Peyer's patch (tissue), 4 donors: ENCODE measurements at regions not wholly inside any gene's neighbourhood (a gene's known extent, or its start where the extent isn't known, plus 50 kb on each side); places are given as distances from the start of the nearest gene placed in this dataset.

Experiments used
- POLR2A ChIP-seq, 2 donors: fragments of 450-650 bp; IDR thresholded peaks; one replicate each; pipeline ENCODE4 v1.5.1; 2017; ENCODE audit warnings: antibody characterized with exemption in 2 of 2, mild to moderate bottlenecking in 2 of 2, moderate library complexity in 2 of 2
- TF ChIP-seq, protein P1 (sequence below), 6 experiments: fragments of 450-650 bp in 4 of 6; fragments of 200-600 bp in 2 of 6; sonication (generic) in 1 of 6; IDR thresholded peaks; one replicate each; pipeline ENCODE4 v1.5.1; 2017 to 2019; ENCODE audit warnings: antibody characterized with exemption in 6 of 6, mild to moderate bottlenecking in 3 of 6, moderate library complexity in 1 of 6

DNA sequence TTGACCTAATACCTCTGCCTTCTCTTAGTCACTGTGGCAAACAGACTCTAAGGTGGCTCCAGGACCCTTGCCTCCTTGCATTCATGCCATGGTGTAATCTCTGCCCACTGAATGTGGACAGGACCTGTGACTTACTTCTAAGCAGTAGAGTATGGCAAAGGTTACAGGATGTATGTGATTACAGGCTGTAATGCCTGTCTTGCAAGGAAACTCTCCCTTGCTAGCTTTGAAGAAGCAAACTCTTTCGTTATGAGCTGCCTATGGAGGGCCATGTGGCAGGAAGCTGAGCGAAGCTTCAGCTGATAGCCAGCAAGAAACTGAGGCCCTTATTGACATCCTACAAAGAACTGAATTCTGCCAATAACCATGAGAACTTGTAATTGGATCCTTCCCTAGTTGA is 103.3 kb upstream of the HMHB1 start:
- TF ChIP-seq, protein P1, sequence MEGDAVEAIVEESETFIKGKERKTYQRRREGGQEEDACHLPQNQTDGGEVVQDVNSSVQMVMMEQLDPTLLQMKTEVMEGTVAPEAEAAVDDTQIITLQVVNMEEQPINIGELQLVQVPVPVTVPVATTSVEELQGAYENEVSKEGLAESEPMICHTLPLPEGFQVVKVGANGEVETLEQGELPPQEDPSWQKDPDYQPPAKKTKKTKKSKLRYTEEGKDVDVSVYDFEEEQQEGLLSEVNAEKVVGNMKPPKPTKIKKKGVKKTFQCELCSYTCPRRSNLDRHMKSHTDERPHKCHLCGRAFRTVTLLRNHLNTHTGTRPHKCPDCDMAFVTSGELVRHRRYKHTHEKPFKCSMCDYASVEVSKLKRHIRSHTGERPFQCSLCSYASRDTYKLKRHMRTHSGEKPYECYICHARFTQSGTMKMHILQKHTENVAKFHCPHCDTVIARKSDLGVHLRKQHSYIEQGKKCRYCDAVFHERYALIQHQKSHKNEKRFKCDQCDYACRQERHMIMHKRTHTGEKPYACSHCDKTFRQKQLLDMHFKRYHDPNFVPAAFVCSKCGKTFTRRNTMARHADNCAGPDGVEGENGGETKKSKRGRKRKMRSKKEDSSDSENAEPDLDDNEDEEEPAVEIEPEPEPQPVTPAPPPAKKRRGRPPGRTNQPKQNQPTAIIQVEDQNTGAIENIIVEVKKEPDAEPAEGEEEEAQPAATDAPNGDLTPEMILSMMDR (IDR thresholded peaks at IDR 0.05): no peak
- TF ChIP-seq POLR2A (IDR thresholded peaks at IDR 0.05): no peak
